Fibroblast of mammary gland (primary cell): ENCODE measurements at regions not wholly inside any gene's neighbourhood (a gene's known extent, or its start where the extent isn't known, plus 50 kb on each side); places are given as distances from the start of the nearest gene placed in this dataset.
"Not testable (repeated sequence)": the region's sequence is repeated elsewhere in the genome, so short reads cannot be mapped to it uniquely, and the experiment has no call there.

Experiments
- DNase-seq: peaks from one replicate; pipeline ENCODE4 v3.0.0-alpha.2; 2010; ENCODE audit warnings: low read depth
- H3K4me3 ChIP-seq: 2 replicates; pipeline ENCODE4 v1.5.1; 2011; ENCODE audit warnings: low read depth, mild to moderate bottlenecking, low read length, moderate library complexity; ENCODE audit not compliant: control insufficient read depth

DNA sequence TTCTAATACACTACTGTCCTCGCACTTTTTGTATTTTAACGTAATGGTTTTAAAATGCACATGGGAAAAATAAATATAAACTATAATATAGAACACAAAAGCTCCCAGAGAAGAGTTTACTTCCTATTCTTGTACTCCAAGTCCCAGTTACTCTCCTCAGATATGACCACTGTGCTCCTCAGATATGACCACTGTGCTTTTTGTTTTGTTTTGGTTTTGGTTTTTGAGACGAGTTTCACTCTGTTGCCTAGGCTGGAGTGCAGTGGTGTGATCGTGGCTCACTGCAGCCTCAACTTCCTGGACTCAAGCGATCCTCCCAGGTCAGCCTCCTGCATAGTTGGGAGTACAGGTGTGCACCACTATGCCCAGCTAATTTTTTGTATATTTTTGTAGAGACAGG is 76.8 kb upstream of the NBPF11 start:
- not testable (repeated sequence) for H3K4me3 ChIP-seq, DNase-seq

DNA sequence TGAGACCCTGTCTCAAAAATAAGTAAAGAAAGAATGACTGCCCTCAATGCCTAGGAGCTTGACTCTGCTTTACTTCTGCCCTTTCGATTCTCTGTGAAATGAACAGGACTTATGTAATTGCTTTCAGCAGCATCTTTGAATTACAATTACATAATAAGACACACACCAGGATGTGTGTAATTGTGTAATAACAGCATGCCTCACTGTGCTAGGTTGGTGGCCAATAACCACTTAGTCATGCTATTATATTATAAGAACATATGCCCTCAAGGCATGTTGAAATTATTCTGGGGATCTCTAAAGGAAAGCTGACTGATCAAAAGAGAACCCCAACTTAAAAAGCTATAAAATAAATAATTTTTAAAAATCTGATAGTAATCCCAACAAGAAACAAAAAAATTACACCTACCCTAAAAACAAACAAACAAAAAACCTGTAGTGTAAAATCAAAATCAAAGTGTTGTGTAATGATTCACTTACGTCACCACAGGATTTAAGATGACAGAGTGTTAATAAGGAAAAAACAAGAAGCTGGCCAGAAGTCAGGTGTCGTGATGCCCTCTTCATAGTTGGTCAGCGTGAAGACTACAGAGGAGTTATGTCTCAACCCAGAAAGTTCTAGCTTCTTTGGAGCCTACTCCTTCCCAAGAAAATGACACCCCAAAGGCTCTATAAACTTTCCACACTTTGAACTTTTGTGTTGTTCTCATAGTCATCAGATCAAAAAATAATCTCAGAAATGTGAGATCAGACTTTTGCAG is 70.5 kb upstream of the NBPF11 start:
- not testable (repeated sequence) for DNase-seq, H3K4me3 ChIP-seq

DNA sequence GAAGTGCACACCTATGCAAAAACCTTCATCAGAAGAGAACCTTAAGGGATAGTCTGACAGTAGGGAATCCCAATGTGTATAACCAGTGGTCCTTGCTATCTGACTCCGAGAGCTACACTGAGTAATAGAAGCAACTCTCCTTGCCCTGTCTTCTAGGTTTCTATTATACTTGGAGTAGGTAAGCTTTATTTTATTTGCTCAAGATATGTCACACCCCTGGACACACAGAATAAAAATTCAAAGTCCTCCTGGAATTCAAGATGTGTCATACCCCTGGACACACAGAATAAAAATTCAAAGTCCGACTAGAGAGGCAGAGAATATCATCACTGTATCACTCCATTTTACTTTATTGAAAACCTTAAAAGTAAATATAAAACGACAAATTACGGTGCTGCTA is 69.5 kb upstream of the NBPF11 start:
- H3K4me3 ChIP-seq, DNase-seq: not testable (repeated sequence)

- not testable (repeated sequence) for H3K4me3 ChIP-seq, DNase-seq
Measured at GRCh38 chr1:148219229-148219628, 67.1 kb upstream of the NBPF11 start.

DNA sequence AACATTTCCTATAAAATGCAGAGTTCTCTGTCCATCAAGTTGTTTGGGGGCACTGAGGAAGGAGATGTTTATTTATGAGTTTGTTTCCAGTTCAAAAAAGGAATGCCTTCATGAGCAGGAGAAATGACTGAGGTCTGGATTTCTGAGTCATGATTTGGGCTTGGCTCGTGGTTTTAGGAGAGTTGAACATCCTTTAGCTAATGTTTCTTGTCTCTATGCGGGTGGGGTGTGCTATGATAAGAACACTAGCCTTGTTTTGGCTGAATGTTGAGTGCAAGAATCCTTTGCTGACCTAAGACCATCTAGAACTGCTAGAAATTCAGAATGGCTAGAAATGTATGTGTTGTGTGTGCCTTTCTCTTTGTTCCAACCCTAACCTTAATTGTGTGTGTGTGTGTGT is 59.1 kb upstream of the NBPF11 start:
- DNase-seq, H3K4me3 ChIP-seq: not testable (repeated sequence)

DNA sequence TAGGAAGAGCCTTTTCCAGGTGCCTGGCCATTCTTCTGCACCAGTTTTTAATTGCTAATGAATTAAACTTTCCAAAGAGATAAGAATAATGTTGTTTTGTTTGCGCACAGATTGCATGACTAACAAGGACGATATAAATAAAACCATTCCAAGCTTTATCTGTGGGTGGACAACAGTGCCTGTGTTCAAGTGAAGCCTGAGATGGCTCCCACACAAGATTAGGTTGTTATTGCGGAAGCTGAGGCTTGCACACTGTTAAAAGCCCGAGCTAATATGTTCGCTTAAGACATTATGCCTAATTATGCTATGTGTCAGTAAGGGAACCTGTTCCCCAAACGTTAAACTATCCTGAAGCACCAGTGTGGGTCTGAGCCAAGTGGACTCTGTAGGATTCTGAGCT is 58.5 kb upstream of the NBPF11 start:
- not testable (repeated sequence) for H3K4me3 ChIP-seq

GRCh38 chr1:148210166-148210565 is 58.1 kb upstream of the NBPF11 start:
- DNase-seq, result not testable (repeated sequence)

More for the DNA sequence above, 58.5 kb upstream of the NBPF11 start:
- not testable (repeated sequence) for DNase-seq

DNA sequence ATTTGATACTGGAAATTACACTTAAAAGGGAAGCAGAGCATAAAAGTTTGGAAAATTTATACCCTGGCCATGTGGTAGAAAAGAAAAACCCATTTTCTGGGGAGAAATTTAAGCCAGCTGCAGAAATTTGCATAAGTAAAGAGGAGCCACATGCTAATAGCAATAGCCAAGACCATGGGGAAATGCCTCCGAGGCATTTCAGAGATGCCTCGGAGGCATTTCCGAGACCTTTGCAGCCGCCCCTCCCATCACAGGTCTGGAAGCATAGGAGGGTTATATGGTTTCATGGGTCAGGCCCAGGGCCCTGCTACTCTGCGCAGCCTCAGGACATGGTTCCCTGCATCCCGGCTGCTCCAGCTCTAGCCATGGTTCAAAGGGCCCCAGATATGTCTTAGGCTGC is 49.9 kb upstream of the NBPF11 start:
- H3K4me3 ChIP-seq, DNase-seq: not testable (repeated sequence)

More at GRCh38 chr1:148210166-148210565, 58.1 kb upstream of the NBPF11 start:
- H3K4me3 ChIP-seq, result not testable (repeated sequence)
